ENCODE measurements at regions not wholly inside any gene's neighbourhood (a gene's known extent, or its start where the extent isn't known, plus 50 kb on each side); places are given as distances from the start of the nearest gene placed in this dataset.

DNA sequence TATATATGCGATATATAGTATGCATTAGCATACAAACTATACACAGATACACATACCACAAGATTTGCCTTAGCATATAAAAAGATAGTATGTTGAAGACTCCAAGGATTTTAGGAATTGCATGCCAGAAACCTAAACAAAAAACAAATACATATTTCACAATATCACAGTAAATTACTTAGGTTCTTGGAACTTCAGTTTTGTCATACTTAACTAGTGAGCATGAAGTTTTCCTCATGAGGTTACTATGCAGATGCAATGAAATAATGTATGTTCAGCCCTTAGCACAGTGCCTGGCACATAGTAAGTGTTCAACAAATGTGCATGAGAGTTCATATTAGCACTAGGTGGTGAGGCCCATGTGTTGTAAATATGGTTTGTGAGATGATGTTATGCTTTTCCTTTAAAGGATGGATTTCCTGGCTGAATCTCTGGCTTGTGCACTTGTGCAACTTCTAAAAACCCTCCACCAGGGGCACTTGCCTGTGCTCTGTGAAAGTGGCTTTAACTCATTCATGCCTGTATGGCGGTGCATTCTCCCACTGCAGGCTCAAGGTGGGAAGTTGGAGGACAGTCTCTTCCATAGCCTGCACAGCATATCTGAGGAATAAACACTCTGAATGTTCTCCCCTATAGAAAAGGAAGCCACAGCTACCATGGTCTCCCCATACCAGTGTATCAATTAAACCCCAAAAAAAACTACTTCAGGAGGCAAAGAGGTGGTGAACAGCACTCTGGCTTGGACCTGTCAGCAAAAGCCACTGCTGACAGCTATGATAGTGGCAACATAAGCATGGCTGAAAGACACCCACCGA is 624.1 kb upstream of the CDH4 start:
- Mint-ChIP-seq H3K27ac (ENCODE audit: unreplicated experiment) (no peak overlapping the region), H3K4me3 (ENCODE audit: unreplicated experiment) (no peak overlapping the region), H3K27me3 (ENCODE audit: low read depth) (peaks cover 2% of the 10 kb centered on the region), H3K4me1 (ENCODE audit: low read depth) (no peaks in the 10 kb centered on the region), H3K9me3 (ENCODE audit: low read depth) (no peaks in the 10 kb centered on the region), H3K36me3 (ENCODE audit: low read depth) (no peaks in the 10 kb centered on the region)
- no peak for DNase-seq (ENCODE audit: low spot score)
- TF ChIP-seq, protein P1, sequence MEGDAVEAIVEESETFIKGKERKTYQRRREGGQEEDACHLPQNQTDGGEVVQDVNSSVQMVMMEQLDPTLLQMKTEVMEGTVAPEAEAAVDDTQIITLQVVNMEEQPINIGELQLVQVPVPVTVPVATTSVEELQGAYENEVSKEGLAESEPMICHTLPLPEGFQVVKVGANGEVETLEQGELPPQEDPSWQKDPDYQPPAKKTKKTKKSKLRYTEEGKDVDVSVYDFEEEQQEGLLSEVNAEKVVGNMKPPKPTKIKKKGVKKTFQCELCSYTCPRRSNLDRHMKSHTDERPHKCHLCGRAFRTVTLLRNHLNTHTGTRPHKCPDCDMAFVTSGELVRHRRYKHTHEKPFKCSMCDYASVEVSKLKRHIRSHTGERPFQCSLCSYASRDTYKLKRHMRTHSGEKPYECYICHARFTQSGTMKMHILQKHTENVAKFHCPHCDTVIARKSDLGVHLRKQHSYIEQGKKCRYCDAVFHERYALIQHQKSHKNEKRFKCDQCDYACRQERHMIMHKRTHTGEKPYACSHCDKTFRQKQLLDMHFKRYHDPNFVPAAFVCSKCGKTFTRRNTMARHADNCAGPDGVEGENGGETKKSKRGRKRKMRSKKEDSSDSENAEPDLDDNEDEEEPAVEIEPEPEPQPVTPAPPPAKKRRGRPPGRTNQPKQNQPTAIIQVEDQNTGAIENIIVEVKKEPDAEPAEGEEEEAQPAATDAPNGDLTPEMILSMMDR (IDR thresholded peaks at IDR 0.05) = no peak

DNA sequence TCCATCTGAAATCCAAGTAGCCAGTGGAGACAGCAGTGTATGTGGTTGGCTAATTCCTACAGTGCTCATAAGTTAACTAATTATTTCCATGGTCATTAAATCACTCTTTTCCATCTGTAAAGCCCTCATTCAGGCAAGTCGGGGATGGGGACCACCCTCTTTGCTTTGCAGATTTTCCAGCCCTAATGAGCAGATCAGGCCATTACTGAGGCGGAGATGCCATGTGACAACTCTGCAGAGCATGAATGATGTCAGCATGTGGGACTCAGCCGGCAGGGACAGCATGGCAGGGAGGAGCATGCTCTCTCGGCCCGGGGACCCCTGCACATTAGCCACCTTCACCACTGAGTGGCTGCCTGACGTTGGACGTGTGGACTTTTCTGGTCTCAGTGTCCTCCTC is 623.3 kb upstream of the CDH4 start:
- Mint-ChIP-seq H3K4me1 (ENCODE audit: low read depth) (no peaks in the 10 kb centered on the region), H3K4me3 (ENCODE audit: unreplicated experiment) (no peak overlapping the region), H3K36me3 (ENCODE audit: low read depth) (no peaks in the 10 kb centered on the region), H3K27ac (ENCODE audit: unreplicated experiment) (no peak overlapping the region), H3K27me3 (ENCODE audit: low read depth) (peaks cover 2% of the 10 kb centered on the region), H3K9me3 (ENCODE audit: low read depth) (no peaks in the 10 kb centered on the region)
- TF ChIP-seq, protein P1 (IDR thresholded peaks at IDR 0.05) = no peak
- no peak for DNase-seq (ENCODE audit: low spot score)

DNA sequence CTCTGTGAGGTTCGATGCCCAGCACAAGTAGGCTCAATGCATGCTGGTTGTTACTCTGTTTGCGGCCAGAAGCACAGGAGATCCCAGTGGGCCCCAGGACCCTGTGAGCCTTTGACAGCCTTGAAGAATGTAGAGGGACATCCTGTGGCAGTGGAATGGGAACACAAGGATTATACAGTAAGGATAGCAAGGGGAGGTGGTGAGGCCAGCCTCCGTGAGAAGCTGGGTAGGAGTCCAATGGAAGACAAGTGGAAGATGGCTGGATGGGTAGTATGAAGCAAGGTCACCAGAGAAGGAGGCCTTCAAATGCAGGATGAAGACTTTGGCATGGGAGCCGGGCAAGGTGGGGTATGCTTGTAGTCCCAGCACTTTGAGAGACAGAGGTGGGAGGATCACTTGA is 622.9 kb upstream of the CDH4 start:
- Mint-ChIP-seq H3K9me3 (ENCODE audit: low read depth) (no peaks in the 10 kb centered on the region), H3K36me3 (ENCODE audit: low read depth) (no peaks in the 10 kb centered on the region), H3K4me3 (ENCODE audit: unreplicated experiment) (no peak overlapping the region), H3K27ac (ENCODE audit: unreplicated experiment) (no peak overlapping the region), H3K4me1 (ENCODE audit: low read depth) (no peaks in the 10 kb centered on the region), H3K27me3 (ENCODE audit: low read depth) (peaks cover 2% of the 10 kb centered on the region)
- DNase-seq (ENCODE audit: low spot score) = no peak
- TF ChIP-seq, protein P1 (IDR thresholded peaks at IDR 0.05) = no peak

DNA sequence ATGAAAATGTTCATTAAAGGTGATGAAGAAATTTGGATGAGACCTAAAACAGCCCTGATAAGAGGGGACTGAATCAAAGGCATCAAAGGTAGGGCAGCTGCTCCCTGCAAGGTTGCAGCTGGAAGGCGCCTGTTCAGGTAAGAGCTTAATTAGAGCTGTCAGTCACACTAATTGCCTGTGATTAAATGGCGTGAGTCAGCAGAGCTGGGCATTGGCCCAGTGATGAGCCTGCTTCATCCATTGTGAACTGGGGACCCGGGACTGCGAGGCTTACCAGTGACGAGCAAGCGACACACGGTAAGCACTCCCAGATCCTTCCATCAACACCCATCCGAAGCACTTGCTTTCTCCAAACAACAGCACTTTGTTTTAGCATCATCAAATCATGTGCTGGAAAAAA is 621.5 kb upstream of the CDH4 start:
- Mint-ChIP-seq H3K36me3 (ENCODE audit: low read depth) (no peaks in the 10 kb centered on the region), H3K27me3 (ENCODE audit: low read depth) (peaks cover 2% of the 10 kb centered on the region), H3K4me3 (ENCODE audit: unreplicated experiment) (no peak overlapping the region), H3K27ac (ENCODE audit: unreplicated experiment) (no peak overlapping the region), H3K4me1 (ENCODE audit: low read depth) (no peaks in the 10 kb centered on the region), H3K9me3 (ENCODE audit: low read depth) (peaks cover under 1% of the 10 kb centered on the region)
- DNase-seq (ENCODE audit: low spot score) = no peak
- TF ChIP-seq, protein P1 (IDR thresholded peaks at IDR 0.05) = no peak

DNA sequence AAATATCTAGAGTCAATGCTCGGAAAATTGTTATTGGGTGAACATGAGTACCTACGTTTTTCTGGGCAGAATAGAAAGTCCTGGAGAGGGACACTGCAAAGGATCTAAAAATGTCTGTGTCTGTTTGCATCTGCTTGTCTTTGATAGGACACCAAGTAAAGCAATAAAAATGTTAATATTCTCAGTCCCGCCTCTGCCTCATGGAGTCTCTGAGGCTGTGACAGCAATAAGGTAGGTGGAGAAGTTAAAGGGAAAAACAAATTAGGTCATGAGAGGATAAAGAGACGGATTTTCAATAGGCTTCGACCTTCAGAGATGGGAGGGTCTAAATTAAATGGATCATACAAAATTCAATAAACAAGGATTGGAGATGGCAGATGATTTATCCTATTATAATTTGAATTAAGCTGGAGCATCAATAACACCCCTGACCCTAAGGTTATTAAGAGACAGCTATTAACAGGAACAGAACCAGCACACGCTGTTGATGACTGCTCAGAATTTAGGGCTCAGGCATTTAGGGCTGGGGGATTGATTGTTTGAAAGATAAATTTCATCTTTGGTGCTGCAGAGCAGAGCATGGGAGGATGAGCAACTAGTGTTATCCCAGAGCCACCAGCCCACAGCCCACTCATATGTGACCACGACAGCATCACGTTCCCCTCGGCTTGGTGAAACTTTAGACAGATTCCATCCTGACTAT is 620.3 kb upstream of the CDH4 start:
- Mint-ChIP-seq H3K36me3 (ENCODE audit: low read depth) (no peaks in the 10 kb centered on the region), H3K4me3 (ENCODE audit: unreplicated experiment) (no peak overlapping the region), H3K9me3 (ENCODE audit: low read depth) (peaks cover 9% of the 10 kb centered on the region), H3K27ac (ENCODE audit: unreplicated experiment) (no peak overlapping the region), H3K4me1 (ENCODE audit: low read depth) (no peaks in the 10 kb centered on the region), H3K27me3 (ENCODE audit: low read depth) (peaks cover 2% of the 10 kb centered on the region)
- TF ChIP-seq, protein P1 (IDR thresholded peaks at IDR 0.05) = no peak
- no peak for DNase-seq (ENCODE audit: low spot score)
